ENCODE measurements at regions not wholly inside any gene's neighbourhood (a gene's known extent, or its start where the extent isn't known, plus 50 kb on each side); places are given as distances from the start of the nearest gene placed in this dataset.
"Not testable (repeated sequence)": the region's sequence is repeated elsewhere in the genome, so short reads cannot be mapped to it uniquely, and the experiment has no call there.

- ATAC-seq (replicated peaks in 1 of 2) (no peak), DNase-seq (no peak)
- Mint-ChIP-seq H3K27me3 (ENCODE audit: low read depth) (no peaks in the 10 kb centered on the region), H3K9me3 (no peaks in the 10 kb centered on the region), H3K27ac (no peak overlapping the region), H3K36me3 (ENCODE audit: insufficient read depth in 2 of 2) (peaks cover 0 to under 1% of the 10 kb centered on the region in 2 donors), H3K4me1 (ENCODE audit: low read depth) (no peaks in the 10 kb centered on the region), H3K4me3 (no peak overlapping the region)
Observed at GRCh38 chr1:198948895-198949659, 310.2 kb downstream of the PTPRC start.

DNA sequence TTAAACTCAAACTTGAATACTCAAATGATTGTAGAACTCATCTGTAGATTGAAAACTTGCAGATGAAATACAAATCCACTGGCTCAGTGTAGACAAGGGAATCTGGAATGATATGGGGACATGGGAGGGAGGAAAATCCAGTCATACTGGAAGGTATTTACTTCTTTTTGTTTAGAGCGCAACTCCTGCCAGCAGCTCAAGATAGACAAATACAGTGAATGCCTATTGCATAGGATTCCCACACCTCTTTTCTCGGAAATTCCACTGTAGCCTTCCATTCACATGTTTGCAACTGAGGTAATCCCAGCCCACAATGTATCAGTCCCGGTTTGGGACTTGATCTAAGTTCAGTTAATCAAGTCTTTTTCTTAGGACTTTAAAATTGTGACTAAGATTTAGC is 311.2 kb downstream of the PTPRC start:
- Mint-ChIP-seq H3K4me1 (ENCODE audit: low read depth) (no peaks in the 10 kb centered on the region), H3K36me3 (ENCODE audit: insufficient read depth in 2 of 2) (peaks cover 2 to 6% of the 10 kb centered on the region in 2 donors), H3K27ac (no peak overlapping the region), H3K27me3 (ENCODE audit: low read depth) (no peaks in the 10 kb centered on the region), H3K9me3 (peaks cover 2% of the 10 kb centered on the region in 2 donors), H3K4me3 (no peak overlapping the region)
- ATAC-seq (replicated peaks in 1 of 2) (no peak), DNase-seq (no peak)

GRCh38 chr1:198955085-198955484 is 316.2 kb downstream of the PTPRC start:
- ATAC-seq (replicated peaks in 1 of 2) (no peak), DNase-seq (no peak)
- Mint-ChIP-seq H3K4me3 (no peak overlapping the region), H3K27ac (no peak overlapping the region), H3K4me1 (ENCODE audit: low read depth) (peaks cover 15% of the 10 kb centered on the region), H3K9me3 (peaks cover 2% of the 10 kb centered on the region in 2 donors), H3K36me3 (ENCODE audit: insufficient read depth in 2 of 2) (peaks cover 2 to 8% of the 10 kb centered on the region in 2 donors), H3K27me3 (ENCODE audit: low read depth) (no peaks in the 10 kb centered on the region)

DNA sequence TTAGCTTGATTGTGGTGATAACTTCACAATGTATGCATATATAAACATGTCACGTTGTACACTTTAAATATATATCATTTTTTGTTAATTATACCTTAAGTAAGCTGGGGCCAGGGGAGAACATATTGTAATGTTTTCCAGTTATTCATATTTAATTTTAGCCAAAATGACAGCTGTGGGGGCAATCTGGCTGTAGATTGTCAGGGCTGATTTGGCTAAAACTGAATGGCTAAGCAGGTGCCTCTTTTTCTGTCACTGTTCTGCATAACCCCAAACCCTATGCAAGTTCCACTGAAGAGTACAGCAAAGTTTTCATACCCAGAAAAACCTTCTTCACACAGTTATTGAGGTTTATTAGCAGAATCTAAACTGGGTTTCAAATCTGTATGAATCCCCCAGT is 318.2 kb downstream of the PTPRC start:
- no peak for DNase-seq
- no peaks in the 10 kb centered on the region for H3K27me3 Mint-ChIP-seq (ENCODE audit: low read depth)
- no peak overlapping the region for H3K27ac Mint-ChIP-seq
- H3K4me3 Mint-ChIP-seq: no peak overlapping the region
- peaks cover 15% of the 10 kb centered on the region for H3K4me1 Mint-ChIP-seq (ENCODE audit: low read depth)
- ATAC-seq (replicated peaks in 1 of 2): no peak
- H3K9me3 Mint-ChIP-seq: peaks cover 2% of the 10 kb centered on the region in 2 donors
- peaks cover 2 to 8% of the 10 kb centered on the region in 2 donors for H3K36me3 Mint-ChIP-seq (ENCODE audit: insufficient read depth in 2 of 2)

DNA sequence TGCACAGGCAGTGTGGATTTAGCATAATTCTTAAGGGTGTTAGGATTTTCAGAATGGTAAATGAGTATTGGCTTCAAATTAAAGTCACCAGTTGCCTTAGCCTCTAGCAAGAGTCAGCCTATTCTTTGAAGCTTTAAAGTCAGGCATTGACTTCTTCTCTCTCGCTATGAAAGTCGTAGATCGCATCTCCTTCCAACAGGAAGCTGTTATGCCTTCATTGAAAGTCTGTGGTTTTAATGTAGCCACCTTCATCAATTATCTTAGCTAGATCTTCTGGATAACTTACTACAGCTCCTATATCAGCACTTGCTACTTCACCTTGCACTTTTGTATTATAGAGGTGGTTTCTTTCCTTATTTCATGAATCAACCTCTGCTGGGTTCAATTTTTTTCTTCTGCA is 320.2 kb downstream of the PTPRC start:
- ATAC-seq (replicated peaks in 1 of 2) (peak in 1 of 2 donors; percentile 28), DNase-seq (no peak)
- Mint-ChIP-seq H3K27ac (peak overlapping the region; percentile 38), H3K4me1 (ENCODE audit: low read depth) (peaks cover 23% of the 10 kb centered on the region), H3K27me3 (ENCODE audit: low read depth) (no peaks in the 10 kb centered on the region), H3K4me3 (peak overlapping the region; percentile 28 to 48), H3K36me3 (ENCODE audit: insufficient read depth in 2 of 2) (peaks cover 5 to 10% of the 10 kb centered on the region in 2 donors), H3K9me3 (peaks cover 2 to 7% of the 10 kb centered on the region in 2 donors)

GRCh38 chr1:198959676-198960075 is 320.8 kb downstream of the PTPRC start:
- ATAC-seq (replicated peaks in 1 of 2): no peak
- H3K27me3 Mint-ChIP-seq (ENCODE audit: low read depth): no peaks in the 10 kb centered on the region
- peaks cover 3 to 9% of the 10 kb centered on the region in 2 donors for H3K36me3 Mint-ChIP-seq (ENCODE audit: insufficient read depth in 2 of 2)
- no peak for DNase-seq
- H3K9me3 Mint-ChIP-seq: peaks cover 0 to 5% of the 10 kb centered on the region in 2 donors
- peaks cover 30% of the 10 kb centered on the region for H3K4me1 Mint-ChIP-seq (ENCODE audit: low read depth)
- H3K27ac Mint-ChIP-seq: peak overlapping the region; percentile 38
- H3K4me3 Mint-ChIP-seq: peak overlapping the region; percentile 28 to 48

GRCh38 chr1:198963796-198964195 is 325.0 kb downstream of the PTPRC start:
- H3K27ac Mint-ChIP-seq: not testable (repeated sequence)

GRCh38 chr1:198966519-198966918 is 327.7 kb downstream of the PTPRC start:
- peaks cover 5 to 15% of the 10 kb centered on the region in 2 donors for H3K36me3 Mint-ChIP-seq (ENCODE audit: insufficient read depth in 2 of 2)
- H3K27ac Mint-ChIP-seq: no peak overlapping the region
- H3K27me3 Mint-ChIP-seq (ENCODE audit: low read depth): no peaks in the 10 kb centered on the region
- H3K4me1 Mint-ChIP-seq (ENCODE audit: low read depth): peaks cover 26% of the 10 kb centered on the region
- ATAC-seq (replicated peaks in 1 of 2): no peak
- H3K9me3 Mint-ChIP-seq: peaks cover 3 to 11% of the 10 kb centered on the region in 2 donors
- H3K4me3 Mint-ChIP-seq: peak overlapping the region; percentile 12 to 42
- no peak for DNase-seq

More at GRCh38 chr1:198963796-198964195, 325.0 kb downstream of the PTPRC start:
- not testable (repeated sequence) for H3K4me3 Mint-ChIP-seq; DNase-seq; H3K27me3 Mint-ChIP-seq (ENCODE audit: low read depth); ATAC-seq (replicated peaks in 1 of 2)
- Mint-ChIP-seq H3K4me1 (ENCODE audit: low read depth) (peaks cover 37% of the 10 kb centered on the region), H3K36me3 (ENCODE audit: insufficient read depth in 2 of 2) (peaks cover 5 to 15% of the 10 kb centered on the region in 2 donors), H3K9me3 (peaks cover 3 to 11% of the 10 kb centered on the region in 2 donors)

DNA sequence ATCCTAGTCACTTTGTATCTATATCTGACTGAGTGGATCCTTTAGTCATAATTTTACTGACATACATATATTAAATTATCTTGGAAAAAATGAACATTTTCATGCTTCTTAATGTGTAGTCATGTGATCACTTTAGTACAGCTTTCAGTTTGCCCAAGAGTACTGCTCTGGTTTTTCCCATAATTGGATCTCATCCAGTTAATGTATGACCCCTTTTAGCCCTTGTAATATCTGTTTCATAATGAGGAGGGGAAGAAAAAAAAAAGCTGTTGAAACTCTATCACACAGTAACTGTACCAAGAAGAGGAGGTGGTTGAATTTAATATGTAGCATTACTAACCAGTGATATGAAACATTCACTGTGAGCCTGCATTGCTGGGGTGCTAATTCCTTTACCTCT is 328.7 kb downstream of the PTPRC start:
- no peaks in the 10 kb centered on the region for H3K27me3 Mint-ChIP-seq (ENCODE audit: low read depth)
- H3K4me1 Mint-ChIP-seq (ENCODE audit: low read depth): peaks cover 26% of the 10 kb centered on the region
- peak overlapping the region in 1 of 2 donors; percentile 16 for H3K4me3 Mint-ChIP-seq
- ATAC-seq (replicated peaks in 1 of 2) (no peak), DNase-seq (no peak)
- H3K27ac Mint-ChIP-seq: no peak overlapping the region
- H3K9me3 Mint-ChIP-seq: peaks cover 3 to 10% of the 10 kb centered on the region in 2 donors
- H3K36me3 Mint-ChIP-seq (ENCODE audit: insufficient read depth in 2 of 2): peaks cover 5 to 13% of the 10 kb centered on the region in 2 donors

GRCh38 chr1:198968866-198969265 is 330.0 kb downstream of the PTPRC start:
- DNase-seq (no peak), ATAC-seq (replicated peaks in 1 of 2) (no peak)
- H3K36me3 Mint-ChIP-seq (ENCODE audit: insufficient read depth in 2 of 2): peaks cover 2 to 13% of the 10 kb centered on the region in 2 donors
- peaks cover 19% of the 10 kb centered on the region for H3K4me1 Mint-ChIP-seq (ENCODE audit: low read depth)
- H3K27ac Mint-ChIP-seq: no peak overlapping the region
- H3K9me3 Mint-ChIP-seq: peaks cover 3 to 6% of the 10 kb centered on the region in 2 donors
- H3K4me3 Mint-ChIP-seq: no peak overlapping the region
- H3K27me3 Mint-ChIP-seq (ENCODE audit: low read depth): no peaks in the 10 kb centered on the region

GRCh38 chr1:198969981-198970380 is 331.1 kb downstream of the PTPRC start:
- Mint-ChIP-seq H3K27ac (no peak overlapping the region), H3K9me3 (peaks cover 3 to 6% of the 10 kb centered on the region in 2 donors), H3K36me3 (ENCODE audit: insufficient read depth in 2 of 2) (peaks cover 2 to 10% of the 10 kb centered on the region in 2 donors), H3K27me3 (ENCODE audit: low read depth) (no peaks in the 10 kb centered on the region), H3K4me1 (ENCODE audit: low read depth) (peaks cover 13% of the 10 kb centered on the region), H3K4me3 (no peak overlapping the region)
- ATAC-seq (replicated peaks in 1 of 2) (no peak), DNase-seq (no peak)

DNA sequence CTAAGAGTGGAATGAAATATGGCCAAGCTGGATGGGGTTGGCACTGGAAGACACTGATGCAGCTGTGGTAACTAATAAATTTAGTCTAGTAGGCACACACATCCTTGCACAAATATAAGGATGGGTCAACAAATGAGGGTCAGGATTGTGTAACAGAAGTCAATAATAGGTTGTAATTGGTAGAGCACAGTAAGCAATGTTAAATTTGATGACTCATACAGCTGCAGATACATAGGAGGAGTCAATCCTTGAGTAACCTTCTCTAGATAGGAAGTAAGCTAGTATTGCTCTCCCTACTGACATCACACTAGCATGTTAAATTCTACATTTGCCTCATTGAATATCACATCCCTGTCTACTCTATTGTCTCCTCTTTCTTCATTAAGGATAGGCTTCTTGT is 332.1 kb downstream of the PTPRC start:
- ATAC-seq (replicated peaks in 1 of 2): peak in 1 of 2 donors; percentile 53
- no peak overlapping the region for H3K4me3 Mint-ChIP-seq

GRCh38 chr1:198977909-198978308 is 339.1 kb downstream of the PTPRC start:
- Mint-ChIP-seq H3K9me3 (no peaks in the 10 kb centered on the region), H3K27ac (no peak overlapping the region), H3K4me1 (ENCODE audit: low read depth) (peaks cover 28% of the 10 kb centered on the region), H3K36me3 (ENCODE audit: insufficient read depth in 2 of 2) (no peaks in the 10 kb centered on the region), H3K27me3 (ENCODE audit: low read depth) (no peaks in the 10 kb centered on the region), H3K4me3 (peak overlapping the region in 1 of 2 donors; percentile 22)
- DNase-seq (no peak), ATAC-seq (replicated peaks in 1 of 2) (peak; percentile 64 to 74)

More for the DNA sequence above, 332.1 kb downstream of the PTPRC start:
- H3K27ac Mint-ChIP-seq: no peak overlapping the region
- peaks cover 0 to 4% of the 10 kb centered on the region in 2 donors for H3K36me3 Mint-ChIP-seq (ENCODE audit: insufficient read depth in 2 of 2)
- H3K27me3 Mint-ChIP-seq (ENCODE audit: low read depth): no peaks in the 10 kb centered on the region
- peaks cover 0 to under 1% of the 10 kb centered on the region in 2 donors for H3K9me3 Mint-ChIP-seq
- DNase-seq: no peak
- peaks cover 21% of the 10 kb centered on the region for H3K4me1 Mint-ChIP-seq (ENCODE audit: low read depth)
